DMS114 treated with DMSO at 0.1 percent for 48 hours (cell line): ENCODE measurements at regions not wholly inside any gene's neighbourhood (a gene's known extent, or its start where the extent isn't known, plus 50 kb on each side); places are given as distances from the start of the nearest gene placed in this dataset.
"Not testable (repeated sequence)": the region's sequence is repeated elsewhere in the genome, so short reads cannot be mapped to it uniquely, and the experiment has no call there.

Source experiments
- DNase-seq: peaks from one replicate; lab custom pipeline; 2025; ENCODE audit not compliant: unreplicated experiment; lab: John Stamatoyannopoulos, UW

DNA sequence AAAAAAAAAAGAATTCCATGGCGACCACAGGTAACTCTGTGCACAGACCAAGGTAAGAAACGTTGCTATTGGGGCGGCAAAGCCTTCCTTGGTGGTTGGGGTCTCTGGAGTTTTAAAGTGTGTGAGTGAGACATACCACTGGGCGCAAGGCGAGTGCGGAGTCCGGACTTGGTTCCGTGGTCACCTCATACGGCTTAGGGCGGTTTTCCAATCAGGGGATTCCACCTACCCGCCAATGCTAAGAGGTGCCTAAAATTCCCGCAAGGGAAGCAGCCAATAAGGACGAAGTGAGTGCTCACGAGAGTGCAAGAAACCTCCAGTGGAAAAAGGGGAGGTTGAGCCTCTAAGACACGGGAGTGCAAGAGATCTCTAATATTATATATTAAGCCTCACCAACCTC is 68.6 kb upstream of the PRSS16 start:
- DNase-seq = no peak

- DNase-seq = no peak
These were observed 64.3 kb upstream of the PRSS16 start for GRCh38 chr6:27183060-27183832.

DNA sequence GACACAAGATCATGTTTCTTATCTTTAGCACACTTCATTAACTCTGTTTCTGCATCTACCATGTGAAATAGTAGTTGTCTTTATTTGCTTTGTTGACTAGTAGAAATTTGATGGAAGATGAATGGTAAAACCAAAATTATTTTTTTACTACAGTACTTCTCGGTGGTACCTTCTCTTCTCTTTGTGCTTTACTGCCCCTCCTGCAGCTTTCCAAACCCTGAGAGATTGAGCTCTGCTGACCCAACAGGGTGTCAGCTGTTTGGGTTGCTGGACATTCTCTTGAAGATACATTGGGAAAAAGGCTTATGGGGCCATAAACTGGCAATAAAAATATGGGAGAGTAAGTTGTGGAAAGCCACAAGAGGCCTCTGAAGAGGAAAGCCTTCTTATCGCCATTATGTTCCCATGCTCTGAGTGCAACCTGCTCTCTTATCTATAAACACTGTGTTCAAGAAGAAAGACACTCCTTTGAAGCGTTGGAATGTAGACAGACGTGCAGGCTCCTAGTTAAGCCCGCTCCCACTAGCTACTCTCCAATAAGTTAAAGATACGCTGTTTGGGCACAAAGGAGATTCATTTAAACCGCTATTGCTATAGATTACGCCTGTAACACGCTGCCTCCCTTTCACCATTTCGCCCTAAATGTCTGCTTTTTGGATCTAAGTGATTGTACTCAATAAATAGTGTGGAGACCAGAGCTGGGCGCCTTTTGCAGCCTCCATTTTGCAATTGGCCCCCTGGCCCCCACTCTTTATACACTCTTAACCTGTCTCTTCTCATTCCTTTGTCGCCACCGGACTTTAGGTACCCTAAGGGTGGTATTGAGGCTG is 60.1 kb upstream of the PRSS16 start:
- DNase-seq = no peak

GRCh38 chr6:27188061-27188884 is 59.2 kb upstream of the PRSS16 start:
- peak; percentile 63 for DNase-seq

GRCh38 chr6:27188885-27189418 is 58.5 kb upstream of the PRSS16 start:
- DNase-seq = peak; percentile 88

GRCh38 chr6:27190126-27190525 is 57.4 kb upstream of the PRSS16 start:
- DNase-seq = no peak

DNA sequence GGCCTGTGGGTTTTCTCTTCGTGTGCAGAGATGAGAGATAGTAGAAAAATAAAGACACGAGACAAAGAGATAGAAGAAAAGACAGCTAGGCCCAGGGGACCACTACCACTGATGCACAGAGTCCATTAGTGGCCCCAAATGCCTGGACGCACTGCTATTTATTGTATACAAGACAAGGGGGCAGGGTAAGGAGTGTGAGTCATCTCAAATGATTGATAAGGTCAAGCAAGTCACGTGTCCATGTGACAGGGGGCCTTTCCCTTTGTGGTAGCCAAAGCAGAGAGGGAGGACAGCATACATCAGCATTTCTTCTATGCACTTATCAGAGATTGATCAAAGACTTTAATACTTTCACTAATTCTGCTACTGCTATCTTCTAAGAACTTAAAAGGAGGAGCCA is 53.0 kb upstream of the PRSS16 start:
- not testable (repeated sequence) for DNase-seq

GRCh38 chr6:27195547-27195946 is 52.0 kb upstream of the PRSS16 start:
- DNase-seq = not testable (repeated sequence)
